HG03354 (cell line): ENCODE measurements at regions not wholly inside any gene's neighbourhood (a gene's known extent, or its start where the extent isn't known, plus 50 kb on each side); places are given as distances from the start of the nearest gene placed in this dataset.

Source experiments
- ATAC-seq: cut with Tn5 transposase; IDR thresholded peaks from one replicate; pipeline ENCODE4 v1.9.1; 2021; ENCODE audit warnings: mild to moderate bottlenecking; ENCODE audit not compliant: unreplicated experiment, poor library complexity, severe bottlenecking

- no peak for ATAC-seq
Measured at GRCh38 chr6:7053125-7053774, 54.5 kb upstream of the RREB1 start.
